Trophoblast cell (in vitro differentiated cells and primary cell): ENCODE measurements at regions not wholly inside any gene's neighbourhood (a gene's known extent, or its start where the extent isn't known, plus 50 kb on each side); places are given as distances from the start of the nearest gene placed in this dataset.
"Not testable (repeated sequence)": the region's sequence is repeated elsewhere in the genome, so short reads cannot be mapped to it uniquely, and the experiment has no call there.

ENCODE experiments used
- DNase-seq, 2 donors: peaks; one replicate each; pipeline ENCODE4 v3.0.0-alpha.2; 2016
- H2AFZ ChIP-seq: 2 replicates; pipeline ENCODE4 v1.6.1; 2013; ENCODE audit warnings: low read length, moderate library complexity, mild to moderate bottlenecking; ENCODE audit not compliant: insufficient read depth, poor library complexity
- H2AK5ac ChIP-seq: 2 replicates; pipeline ENCODE4 v1.6.1; 2013; ENCODE audit warnings: mild to moderate bottlenecking, low read length
- H2BK120ac ChIP-seq: 2 replicates; pipeline ENCODE4 v1.6.1; 2013; ENCODE audit warnings: low read length, mild to moderate bottlenecking, moderate library complexity; ENCODE audit not compliant: insufficient read depth, poor library complexity
- H2BK12ac ChIP-seq: 2 replicates; pipeline ENCODE4 v1.6.1; 2013; ENCODE audit warnings: mild to moderate bottlenecking, low read length, moderate library complexity
- H2BK5ac ChIP-seq: 2 replicates; pipeline ENCODE4 v1.6.1; 2013; ENCODE audit warnings: low read length, low read depth, moderate library complexity, mild to moderate bottlenecking; ENCODE audit not compliant: poor library complexity
- H3K14ac ChIP-seq: 2 replicates; pipeline ENCODE4 v1.6.1; 2013; ENCODE audit warnings: mild to moderate bottlenecking, low read length
- H3K18ac ChIP-seq: 2 replicates; pipeline ENCODE4 v1.6.1; 2013; ENCODE audit warnings: mild to moderate bottlenecking, low read length
- H3K23ac ChIP-seq: 2 replicates; pipeline ENCODE4 v1.6.1; 2013; ENCODE audit warnings: low read length
- H3K27ac ChIP-seq: 2 replicates; pipeline ENCODE4 v1.5.1; 2013; ENCODE audit warnings: low read depth, mild to moderate bottlenecking, inconsistent platforms, low read length, moderate library complexity
- H3K27me3 ChIP-seq: 2 replicates; pipeline ENCODE4 v1.6.1; 2013; ENCODE audit warnings: inconsistent platforms, mild to moderate bottlenecking, low read length, moderate library complexity; ENCODE audit not compliant: insufficient read depth
- H3K36me3 ChIP-seq, 2 experiments: 1 replicate in 1 of 2; 2 replicates in 1 of 2; pipeline ENCODE4 v1.6.1; 2013; ENCODE audit warnings: low read length in 2 of 2, mild to moderate bottlenecking in 2 of 2, moderate library complexity in 1 of 2; ENCODE audit not compliant: insufficient read depth in 2 of 2, control insufficient read depth in 1 of 2
- H3K4ac ChIP-seq: 2 replicates; pipeline ENCODE4 v1.6.1; 2013; ENCODE audit warnings: low read depth, mild to moderate bottlenecking, low read length, moderate library complexity
- H3K4me1 ChIP-seq, 2 experiments: 1 replicate in 1 of 2; 2 replicates in 1 of 2; pipeline ENCODE4 v1.6.1; 2013; ENCODE audit warnings: low read length in 2 of 2, mild to moderate bottlenecking in 2 of 2, moderate library complexity in 1 of 2; ENCODE audit not compliant: insufficient read depth in 2 of 2, control insufficient read depth in 1 of 2
- H3K4me2 ChIP-seq: 2 replicates; pipeline ENCODE4 v1.6.1; 2013; ENCODE audit warnings: inconsistent platforms, mild to moderate bottlenecking, low read length, moderate library complexity
- H3K4me3 ChIP-seq: 2 replicates; pipeline ENCODE4 v1.5.1; 2013; ENCODE audit warnings: mild to moderate bottlenecking, low read depth, low read length, inconsistent platforms
- H3K79me1 ChIP-seq: one replicate; pipeline ENCODE4 v1.6.1; 2013; ENCODE audit warnings: low read length
- H3K79me2 ChIP-seq: 2 replicates; pipeline ENCODE4 v1.6.1; 2013; ENCODE audit warnings: low read length, mild to moderate bottlenecking; ENCODE audit not compliant: control insufficient read depth, insufficient read depth, poor library complexity
- H3K9ac ChIP-seq: 2 replicates; pipeline ENCODE4 v1.6.1; 2013; ENCODE audit warnings: mild to moderate bottlenecking, low read length
- H3K9me3 ChIP-seq: 2 replicates; pipeline ENCODE4 v1.6.1; 2013; ENCODE audit warnings: low read depth, mild to moderate bottlenecking, control low read depth, inconsistent platforms, low read length; ENCODE audit not compliant: insufficient read depth
- H4K12ac ChIP-seq: 2 replicates; pipeline ENCODE4 v1.6.1; 2013; ENCODE audit warnings: low read depth, mild to moderate bottlenecking, low read length, moderate library complexity
- H4K8ac ChIP-seq: 2 replicates; pipeline ENCODE4 v1.6.1; 2013; ENCODE audit warnings: low read depth, mild to moderate bottlenecking, low read length, moderate library complexity
- H4K91ac ChIP-seq: one replicate; pipeline ENCODE4 v1.6.1; 2013; ENCODE audit warnings: low read depth, mild to moderate bottlenecking, low read length, moderate library complexity
- WGBS: extraction: QIAGEN DNeasy Blood & Tissue Kit; methylation state at CpG from one replicate; pipeline ENCODE4 v1.1.7; 2013; ENCODE audit warnings: missing lambda C conversion rate; ENCODE audit not compliant: insufficient read length, insufficient coverage; ENCODE audit errors: extremely low coverage; 5-methylcytosine and 5-hydroxymethylcytosine counted together

DNA sequence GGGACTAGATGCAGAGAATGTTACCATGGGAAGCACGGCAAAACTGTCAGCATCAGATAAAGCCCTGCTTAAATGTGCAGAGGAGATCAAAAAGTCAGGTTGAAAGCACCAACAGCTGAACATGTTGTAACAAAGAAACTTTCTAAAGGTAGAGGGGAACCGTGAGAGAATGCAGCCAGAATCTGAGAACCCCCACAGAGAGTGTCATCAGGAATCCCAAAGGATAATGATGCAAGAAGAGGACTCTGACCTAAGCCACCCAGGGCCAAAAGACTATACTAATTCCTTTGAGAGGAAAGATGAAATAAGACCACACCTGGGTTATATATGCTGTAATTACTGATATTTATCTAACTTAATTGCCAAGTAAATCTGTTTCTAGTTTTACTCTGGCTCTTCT, 116.6 kb downstream of the PCSK1 start:
- no peak overlapping the region for H2BK5ac ChIP-seq
- no peak for DNase-seq
- H3K4ac ChIP-seq = no peak overlapping the region
- no peaks in the 10 kb centered on the region for H3K9me3 ChIP-seq
- no peak overlapping the region for H4K8ac ChIP-seq
- H3K4me3 ChIP-seq = no peak overlapping the region
- no peak overlapping the region for H2AFZ ChIP-seq
- H3K36me3 ChIP-seq = no peaks in the 10 kb centered on the region
- H3K79me2 ChIP-seq = no peaks in the 10 kb centered on the region
- H3K14ac ChIP-seq = no peak overlapping the region
- H4K91ac ChIP-seq = no peak overlapping the region
- H2BK12ac ChIP-seq = no peak overlapping the region
- H3K4me2 ChIP-seq = no peak overlapping the region
- no peak overlapping the region for H4K12ac ChIP-seq
- H3K27me3 ChIP-seq = no peaks in the 10 kb centered on the region
- no peaks in the 10 kb centered on the region for H3K79me1 ChIP-seq
- H3K27ac ChIP-seq = no peak overlapping the region
- H3K4me1 ChIP-seq = no peaks in the 10 kb centered on the region
- no CpG with 5 or more reads among the region's 2 CpGs for WGBS
- H2BK120ac ChIP-seq = no peak overlapping the region
- no peak overlapping the region for H3K18ac ChIP-seq
- H2AK5ac ChIP-seq = no peak overlapping the region
- no peak overlapping the region for H3K9ac ChIP-seq
- no peak overlapping the region for H3K23ac ChIP-seq

DNA sequence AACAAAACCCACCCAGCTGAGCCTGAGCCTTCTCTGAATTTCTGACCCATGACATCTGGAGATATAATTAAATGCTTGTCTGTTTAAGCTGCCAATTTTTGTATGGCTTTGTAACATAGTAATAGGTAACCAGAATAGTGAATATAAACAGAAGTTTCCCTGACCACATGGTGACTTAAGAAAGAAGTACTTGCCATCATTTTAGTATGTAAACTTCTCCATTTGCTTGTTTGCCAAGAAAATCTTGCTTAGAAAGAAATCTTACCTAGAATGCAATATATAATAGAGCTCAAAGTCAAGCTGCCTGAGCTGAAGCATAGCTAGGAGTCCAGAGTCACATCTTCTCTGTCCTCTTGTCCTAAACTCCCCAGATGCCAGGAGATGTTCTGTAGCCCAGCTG, 117.0 kb downstream of the PCSK1 start:
- Histone ChIP-seq H3K9me3 (no peaks in the 10 kb centered on the region), H3K36me3 (no peaks in the 10 kb centered on the region), H4K12ac (no peak overlapping the region), H3K14ac (no peak overlapping the region), H4K91ac (no peak overlapping the region), H2AK5ac (no peak overlapping the region), H3K4me3 (no peak overlapping the region), H3K79me1 (no peaks in the 10 kb centered on the region), H3K79me2 (no peaks in the 10 kb centered on the region), H3K4me1 (no peaks in the 10 kb centered on the region), H2BK12ac (no peak overlapping the region), H3K18ac (no peak overlapping the region), H3K23ac (no peak overlapping the region), H3K4ac (no peak overlapping the region), H3K27ac (no peak overlapping the region), H3K4me2 (no peak overlapping the region), H2BK120ac (no peak overlapping the region), H3K9ac (no peak overlapping the region), H4K8ac (no peak overlapping the region), H2BK5ac (no peak overlapping the region), H2AFZ (no peak overlapping the region), H3K27me3 (no peaks in the 10 kb centered on the region)
- DNase-seq = no peak

DNA sequence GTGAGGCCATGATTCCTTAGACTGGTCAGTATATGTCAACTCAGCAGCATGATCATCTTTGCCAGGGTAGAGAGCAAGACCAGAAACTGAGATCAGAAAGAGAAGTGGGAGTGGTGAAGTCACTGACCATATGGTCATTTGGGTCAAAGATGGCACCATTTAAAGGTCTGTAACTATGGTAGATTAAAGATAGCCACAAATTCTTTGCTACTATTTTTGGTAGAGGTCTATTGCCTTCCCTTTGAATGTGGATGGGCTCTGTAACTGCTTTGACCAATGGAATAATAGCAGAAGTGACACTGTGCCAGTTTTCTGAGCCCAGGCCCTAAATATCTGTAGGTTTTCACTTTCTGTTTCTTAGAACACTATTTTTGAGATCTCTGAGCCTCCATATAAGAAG, 117.6 kb downstream of the PCSK1 start:
- H3K79me1 ChIP-seq = no peaks in the 10 kb centered on the region
- no peak overlapping the region for H4K12ac ChIP-seq
- DNase-seq = no peak
- no peak overlapping the region for H4K91ac ChIP-seq
- no peak overlapping the region for H3K14ac ChIP-seq
- H3K18ac ChIP-seq = no peak overlapping the region
- H3K27ac ChIP-seq = no peak overlapping the region
- no peak overlapping the region for H4K8ac ChIP-seq
- no peaks in the 10 kb centered on the region for H3K27me3 ChIP-seq
- no peaks in the 10 kb centered on the region for H3K79me2 ChIP-seq
- H3K9me3 ChIP-seq = no peaks in the 10 kb centered on the region
- H2BK12ac ChIP-seq = no peak overlapping the region
- H3K4me2 ChIP-seq = no peak overlapping the region
- H3K4me3 ChIP-seq = no peak overlapping the region
- no peak overlapping the region for H3K4ac ChIP-seq
- H2BK120ac ChIP-seq = no peak overlapping the region
- no peaks in the 10 kb centered on the region for H3K4me1 ChIP-seq
- no peak overlapping the region for H3K9ac ChIP-seq
- H2AFZ ChIP-seq = no peak overlapping the region
- H3K23ac ChIP-seq = no peak overlapping the region
- H3K36me3 ChIP-seq = no peaks in the 10 kb centered on the region
- no peak overlapping the region for H2AK5ac ChIP-seq
- no peak overlapping the region for H2BK5ac ChIP-seq

DNA sequence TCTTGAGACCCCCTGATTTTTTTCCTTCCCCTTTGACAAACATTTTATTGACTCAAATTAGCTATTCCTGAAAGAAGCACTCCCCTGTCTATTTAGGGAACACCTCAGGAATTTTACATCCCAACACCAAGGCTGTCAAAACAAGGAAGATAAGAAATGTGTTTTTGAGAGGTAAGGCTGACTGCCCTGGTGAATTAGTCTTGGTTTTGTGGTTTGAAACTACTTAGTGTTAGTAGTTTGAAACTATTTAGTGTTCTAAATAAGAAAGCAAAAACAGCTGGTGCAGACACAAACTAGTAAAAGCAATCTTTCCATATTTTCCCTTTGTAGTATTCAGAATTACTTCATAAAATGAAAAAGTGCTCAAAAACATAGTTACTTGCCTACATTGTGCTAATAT, 120.7 kb downstream of the PCSK1 start:
- H3K4ac ChIP-seq = no peak overlapping the region
- no peak overlapping the region for H3K14ac ChIP-seq
- no peak overlapping the region for H4K8ac ChIP-seq

GRCh38 chr5:96307047-96307446, 126.0 kb downstream of the PCSK1 start:
- not testable (repeated sequence) for H2BK12ac ChIP-seq, H4K91ac ChIP-seq, H3K14ac ChIP-seq, H3K27me3 ChIP-seq, H3K4me1 ChIP-seq, H3K79me1 ChIP-seq, H3K9me3 ChIP-seq, H2BK120ac ChIP-seq, H2BK5ac ChIP-seq, H2AFZ ChIP-seq, H3K18ac ChIP-seq, H3K4me3 ChIP-seq, H3K4ac ChIP-seq, H4K12ac ChIP-seq, H3K36me3 ChIP-seq, H3K79me2 ChIP-seq, H4K8ac ChIP-seq, H3K23ac ChIP-seq, H3K9ac ChIP-seq, H3K4me2 ChIP-seq, H2AK5ac ChIP-seq, DNase-seq, H3K27ac ChIP-seq

More for the DNA sequence above, 120.7 kb downstream of the PCSK1 start:
- H3K36me3 ChIP-seq = no peaks in the 10 kb centered on the region
- no peak overlapping the region for H3K9ac ChIP-seq
- H3K79me2 ChIP-seq = no peaks in the 10 kb centered on the region
- H3K23ac ChIP-seq = no peak overlapping the region
- no peaks in the 10 kb centered on the region for H3K9me3 ChIP-seq
- no peak overlapping the region for H2AK5ac ChIP-seq
- no peak overlapping the region for H2BK12ac ChIP-seq
- H3K4me1 ChIP-seq = no peaks in the 10 kb centered on the region
- H3K18ac ChIP-seq = no peak overlapping the region
- no peak overlapping the region for H2AFZ ChIP-seq
- no peak for DNase-seq
- H3K4me3 ChIP-seq = no peak overlapping the region
- H3K4me2 ChIP-seq = no peak overlapping the region
- H3K27me3 ChIP-seq = no peaks in the 10 kb centered on the region
- H3K79me1 ChIP-seq = no peaks in the 10 kb centered on the region
- H4K12ac ChIP-seq = no peak overlapping the region
- H3K27ac ChIP-seq = no peak overlapping the region
- no peak overlapping the region for H2BK120ac ChIP-seq
- no peak overlapping the region for H2BK5ac ChIP-seq
- no peak overlapping the region for H4K91ac ChIP-seq
